ENCODE measurements at regions not wholly inside any gene's neighbourhood (a gene's known extent, or its start where the extent isn't known, plus 50 kb on each side); places are given as distances from the start of the nearest gene placed in this dataset.

DNA sequence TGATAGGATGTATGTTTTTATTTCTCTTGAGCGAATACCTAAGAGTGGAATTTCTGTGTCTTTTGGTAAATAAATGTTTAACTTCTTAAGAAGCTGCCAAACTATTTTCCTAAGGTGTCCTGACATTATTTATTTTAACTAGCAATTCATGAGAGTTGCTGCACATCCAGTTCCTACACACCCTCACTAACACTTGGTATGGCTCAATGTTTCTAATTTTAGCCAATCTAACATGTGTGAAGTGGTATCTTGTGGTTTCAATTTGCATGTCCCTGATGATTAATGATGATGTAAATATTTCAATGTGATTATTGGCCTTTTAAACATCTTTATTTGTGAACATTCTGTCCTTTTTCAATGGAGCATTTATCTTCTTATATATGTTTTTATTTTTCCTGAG, 2095.5 kb upstream of the C9orf72 start:
- DNase-seq (ENCODE audit: low read depth), result peak; percentile 28
- TF ChIP-seq CTCF (conservative IDR thresholded peaks at IDR 0.05; ENCODE audit: low read depth, low read length), result no peak
- H3K4me3 ChIP-seq (ENCODE audit: low read depth, low read length), result no peak overlapping the region

GRCh38 chr9:29669613-29670012, 2096.3 kb upstream of the C9orf72 start:
- TF ChIP-seq CTCF (conservative IDR thresholded peaks at IDR 0.05; ENCODE audit: low read depth, low read length), result no peak
- DNase-seq (ENCODE audit: low read depth), result no peak
- H3K4me3 ChIP-seq (ENCODE audit: low read depth, low read length), result no peak overlapping the region

DNA sequence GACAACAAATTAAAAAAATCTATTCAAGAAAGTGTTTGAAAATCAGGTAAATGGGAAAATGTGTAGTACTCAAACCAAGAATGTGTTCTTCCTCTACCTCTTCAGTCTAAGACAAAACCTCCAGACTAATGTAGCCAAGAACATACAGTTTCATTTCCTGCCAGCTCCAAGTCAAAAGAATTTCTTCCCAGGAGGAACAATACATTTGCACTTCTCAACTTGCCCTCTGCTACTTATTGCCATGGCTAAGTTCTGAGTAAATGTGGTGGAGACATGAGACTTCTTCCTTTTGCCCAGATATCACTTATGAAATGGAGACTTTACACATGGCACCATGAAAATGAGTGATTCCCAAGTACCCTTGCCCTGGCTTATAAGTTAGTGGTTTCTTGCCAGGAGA, 2112.2 kb upstream of the C9orf72 start:
- DNase-seq (ENCODE audit: low read depth), result peak; percentile 13
- TF ChIP-seq CTCF (conservative IDR thresholded peaks at IDR 0.05; ENCODE audit: low read depth, low read length), result no peak

DNA sequence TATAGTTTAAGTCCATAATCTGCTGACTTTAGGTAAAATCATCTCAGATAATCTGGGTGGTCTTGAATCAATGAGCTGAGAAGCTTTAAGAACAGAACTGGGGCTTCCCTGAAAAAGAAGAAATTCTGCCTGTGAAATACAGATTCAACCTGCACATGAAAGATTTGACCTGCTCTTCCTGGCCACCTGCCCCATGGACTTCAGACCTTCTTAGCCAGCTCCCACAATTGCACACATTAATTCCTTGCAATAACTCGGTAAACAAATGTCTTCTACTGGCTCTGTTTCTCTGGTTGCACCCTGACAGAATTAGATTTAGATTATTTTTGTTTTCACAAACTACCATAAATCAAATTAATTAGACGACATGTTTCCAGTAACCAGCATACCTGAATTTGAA, 2117.9 kb upstream of the C9orf72 start:
- H3K4me3 ChIP-seq (ENCODE audit: low read depth, low read length), result no peak overlapping the region
- DNase-seq (ENCODE audit: low read depth), result no peak
- TF ChIP-seq CTCF (conservative IDR thresholded peaks at IDR 0.05; ENCODE audit: low read depth, low read length), result no peak

More for the DNA sequence above, 2112.2 kb upstream of the C9orf72 start:
- no peak overlapping the region for H3K4me3 ChIP-seq (ENCODE audit: low read depth, low read length)

DNA sequence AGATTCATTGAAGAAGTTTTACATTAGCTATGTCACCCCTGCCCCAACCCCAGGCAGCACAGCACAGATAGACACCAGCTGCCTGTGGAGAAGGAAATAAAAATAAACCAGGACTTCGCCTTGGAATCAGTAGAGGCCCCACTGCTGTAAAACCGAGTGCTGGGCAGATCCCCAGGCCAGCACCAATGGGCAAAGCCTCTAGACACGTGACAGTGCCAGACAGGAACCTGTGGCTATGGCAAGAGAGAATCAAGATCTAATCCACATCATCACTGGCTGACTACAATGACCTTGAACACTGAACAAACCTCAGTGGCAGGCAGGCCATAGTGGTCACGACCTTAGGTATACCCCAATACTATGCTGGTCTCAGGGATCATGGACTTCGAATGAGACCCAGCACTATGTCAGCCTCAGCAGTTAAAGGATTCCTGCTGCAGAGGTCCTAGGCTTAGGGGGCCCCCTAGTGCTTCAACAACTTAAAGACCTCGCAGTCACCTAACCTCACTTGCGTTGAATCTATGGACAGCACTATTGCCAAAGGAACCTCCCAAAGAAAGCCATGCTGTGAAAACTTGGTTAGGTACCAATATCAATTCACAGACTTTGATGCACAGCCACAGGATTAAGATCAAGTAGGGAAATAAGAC, 2118.6 kb upstream of the C9orf72 start:
- TF ChIP-seq CTCF (conservative IDR thresholded peaks at IDR 0.05; ENCODE audit: low read depth, low read length), result peak; percentile 79
- DNase-seq (ENCODE audit: low read depth), result peak; percentile 75
- no peak overlapping the region for H3K4me3 ChIP-seq (ENCODE audit: low read depth, low read length)

DNA sequence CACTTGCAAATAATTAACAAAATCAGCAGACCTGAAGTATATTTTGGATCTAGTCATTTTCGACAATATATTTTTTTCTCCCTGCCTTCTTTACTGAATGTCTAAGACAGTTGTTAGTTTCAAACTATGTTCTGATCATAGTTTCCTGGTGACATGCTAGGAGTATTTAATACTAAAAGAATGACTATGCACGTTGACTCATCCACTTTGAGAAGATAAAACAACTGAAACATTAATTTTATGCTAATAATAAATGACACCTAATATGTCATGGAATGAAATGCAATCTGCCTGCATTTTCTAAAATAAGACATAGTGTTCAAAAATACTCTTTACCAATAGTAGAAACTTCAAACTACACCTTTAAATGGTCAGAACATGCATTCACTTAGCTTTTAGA, 2123.7 kb upstream of the C9orf72 start:
- DNase-seq (ENCODE audit: low read depth), result peak; percentile 42
- H3K4me3 ChIP-seq (ENCODE audit: low read depth, low read length), result no peak overlapping the region
- no peak for TF ChIP-seq CTCF (conservative IDR thresholded peaks at IDR 0.05; ENCODE audit: low read depth, low read length)

- H3K4me3 ChIP-seq (ENCODE audit: low read depth, low read length), result no peak overlapping the region
- no peak for TF ChIP-seq CTCF (conservative IDR thresholded peaks at IDR 0.05; ENCODE audit: low read depth, low read length)
- peak; percentile 31 for DNase-seq (ENCODE audit: low read depth)
These were observed 2128.3 kb upstream of the C9orf72 start for GRCh38 chr9:29701559-29701958.

Data from choroid plexus epithelial cell (primary cell).